Endodermal cell (in vitro differentiated cells): ENCODE measurements at regions not wholly inside any gene's neighbourhood (a gene's known extent, or its start where the extent isn't known, plus 50 kb on each side); places are given as distances from the start of the nearest gene placed in this dataset.

Experiments used
- DNase-seq: peaks from one replicate; pipeline ENCODE4 v3.0.0-alpha.2; 2017
- H3K27ac ChIP-seq: 2 replicates; pipeline ENCODE4 v1.5.1; 2013; ENCODE audit warnings: mild to moderate bottlenecking, low read depth, low read length, moderate library complexity
- H3K27me3 ChIP-seq: 2 replicates; pipeline ENCODE4 v1.6.1; 2013; ENCODE audit warnings: mild to moderate bottlenecking, low read length, moderate library complexity; ENCODE audit not compliant: insufficient read depth, control insufficient read depth, poor library complexity, severe bottlenecking
- H3K36me3 ChIP-seq: 2 replicates; pipeline ENCODE4 v1.7.0; 2013; ENCODE audit warnings: mild to moderate bottlenecking, low read length, moderate library complexity; ENCODE audit not compliant: control insufficient read depth, insufficient read depth
- H3K4me1 ChIP-seq: one replicate; pipeline ENCODE4 v1.7.0; 2013; ENCODE audit warnings: low read length; ENCODE audit not compliant: control insufficient read depth, insufficient read depth
- H3K4me3 ChIP-seq: 2 replicates; pipeline ENCODE4 v1.5.1; 2013; ENCODE audit warnings: mild to moderate bottlenecking, low read length, moderate library complexity
- H3K9ac ChIP-seq: 2 replicates; pipeline ENCODE4 v1.6.1; 2013; ENCODE audit warnings: mild to moderate bottlenecking, low read length, moderate library complexity; ENCODE audit not compliant: poor library complexity, severe bottlenecking; ENCODE audit errors: extremely low read depth
- H3K9me3 ChIP-seq: 2 replicates; pipeline ENCODE4 v1.6.1; 2013; ENCODE audit warnings: mild to moderate bottlenecking, low read length, moderate library complexity; ENCODE audit not compliant: control insufficient read depth
- H3K27ac Mint-ChIP-seq: 2 replicates; pipeline ENCODE4 v1.8.0; 2020; ENCODE audit warnings: mixed read lengths
- H3K27me3 Mint-ChIP-seq: 2 replicates; pipeline ENCODE4 v1.8.0; 2021; ENCODE audit warnings: mild to moderate bottlenecking, mixed read lengths; ENCODE audit not compliant: insufficient read depth
- H3K36me3 Mint-ChIP-seq: 2 replicates; pipeline ENCODE4 v1.8.0; 2020; ENCODE audit warnings: low read depth, mixed read lengths
- H3K4me1 Mint-ChIP-seq: 2 replicates; pipeline ENCODE4 v1.8.0; 2020; ENCODE audit warnings: mixed read lengths
- H3K4me3 Mint-ChIP-seq: 2 replicates; pipeline ENCODE4 v1.8.0; 2020; ENCODE audit warnings: mild to moderate bottlenecking, moderate library complexity, mixed read lengths
- H3K9me3 Mint-ChIP-seq: 2 replicates; pipeline ENCODE4 v1.8.0; 2020; ENCODE audit warnings: mild to moderate bottlenecking, mixed read lengths
- CTCF ChIP-seq: fragments of 200-600 bp; sonication (generic); conservative IDR thresholded peaks from 2 replicates; pipeline ENCODE4 v1.5.0; 2021; ENCODE audit warnings: antibody characterized with exemption, mild to moderate bottlenecking
- WGBS, 2 experiments: methylation state at CpG; one replicate each; pipeline versions ENCODE4 v1.1.5 to v1.1.7; 2013; ENCODE audit warnings: missing lambda C conversion rate in 2 of 2, mixed read lengths in 1 of 2; ENCODE audit not compliant: insufficient coverage in 1 of 2, insufficient read length in 1 of 2; 5-methylcytosine and 5-hydroxymethylcytosine counted together

GRCh38 chr2:122542236-122542635, 786.8 kb downstream of the TSN start:
- DNase-seq, result no peak
- WGBS, 2 experiments, result 93 to 95% methylated on average over 3 to 6 of the region's 6 CpGs
- TF ChIP-seq CTCF, result no peak
- no peak overlapping the region for H3K9ac ChIP-seq
- H3K27ac ChIP-seq, result no peak overlapping the region
- no peaks in the 10 kb centered on the region for H3K27me3 ChIP-seq
- H3K36me3 ChIP-seq, result no peaks in the 10 kb centered on the region
- no peaks in the 10 kb centered on the region for H3K36me3 Mint-ChIP-seq
- H3K4me3 Mint-ChIP-seq, result no peak overlapping the region
- no peak overlapping the region for H3K27ac Mint-ChIP-seq
- no peak overlapping the region for H3K4me3 ChIP-seq
- H3K9me3 ChIP-seq, result no peaks in the 10 kb centered on the region
- no peaks in the 10 kb centered on the region for H3K4me1 Mint-ChIP-seq
- no peaks in the 10 kb centered on the region for H3K4me1 ChIP-seq
- no peaks in the 10 kb centered on the region for H3K9me3 Mint-ChIP-seq
- no peaks in the 10 kb centered on the region for H3K27me3 Mint-ChIP-seq

- DNase-seq, result no peak
- no peaks in the 10 kb centered on the region for H3K36me3 ChIP-seq
- Mint-ChIP-seq H3K4me1 (no peaks in the 10 kb centered on the region), H3K27ac (no peak overlapping the region), H3K27me3 (no peaks in the 10 kb centered on the region), H3K9me3 (no peaks in the 10 kb centered on the region), H3K36me3 (no peaks in the 10 kb centered on the region), H3K4me3 (no peak overlapping the region)
- H3K4me3 ChIP-seq, result no peak overlapping the region
- H3K27ac ChIP-seq, result no peak overlapping the region
- H3K9ac ChIP-seq, result no peak overlapping the region
- 100% methylated on average over 1 of the region's 2 CpGs; no CpG with 5 or more reads in 1 of the 2 experiments for whole genome bisulfite sequencing, 2 experiments
- H3K27me3 ChIP-seq, result no peaks in the 10 kb centered on the region
- no peaks in the 10 kb centered on the region for H3K4me1 ChIP-seq
- TF ChIP-seq CTCF, result no peak
- no peaks in the 10 kb centered on the region for H3K9me3 ChIP-seq
These were observed 787.2 kb downstream of the TSN start for GRCh38 chr2:122542646-122543045.

GRCh38 chr2:122543815-122544214, 788.4 kb downstream of the TSN start:
- WGBS, 2 experiments, result 69 to 83% methylated on average over 2 of the region's 2 CpGs
- Histone ChIP-seq H3K36me3 (no peaks in the 10 kb centered on the region), H3K9me3 (no peaks in the 10 kb centered on the region), H3K4me3 (no peak overlapping the region), H3K27me3 (no peaks in the 10 kb centered on the region), H3K9ac (no peak overlapping the region), H3K4me1 (no peaks in the 10 kb centered on the region), H3K27ac (no peak overlapping the region)
- Mint-ChIP-seq H3K27me3 (no peaks in the 10 kb centered on the region), H3K4me3 (no peak overlapping the region), H3K27ac (no peak overlapping the region), H3K4me1 (no peaks in the 10 kb centered on the region), H3K9me3 (no peaks in the 10 kb centered on the region), H3K36me3 (no peaks in the 10 kb centered on the region)
- TF ChIP-seq CTCF, result no peak
- no peak for DNase-seq
